B cell (primary cell): ENCODE measurements at regions not wholly inside any gene's neighbourhood (a gene's known extent, or its start where the extent isn't known, plus 50 kb on each side); places are given as distances from the start of the nearest gene placed in this dataset.

Experiments
- ATAC-seq: fragments of 200-7000 bp; cut with Tn5 transposase; one replicate; pipeline ENCODE4 v1.10.0; 2021; ENCODE audit warnings: low read depth, mild to moderate bottlenecking, moderate number of reproducible peaks, moderate library complexity
- CTCF ChIA-PET: fragments of 350-600 bp; sonication (Branson Sonifier 250); formaldehyde crosslinking; loops from one replicate; lab custom pipeline; 2021; ENCODE audit warnings: antibody characterized with exemption, inconsistent platforms; lab: Charles Lee
- POLR2A ChIA-PET: fragments of 350-600 bp; sonication (Branson Sonifier 250); formaldehyde crosslinking; loops from one replicate; lab custom pipeline; 2021; ENCODE audit warnings: antibody characterized with exemption; lab: Charles Lee
- DNase-seq: peaks from one replicate; pipeline ENCODE4 v3.0.0; 2013
- H2AFZ ChIP-seq: 2 replicates; pipeline ENCODE4 v1.6.1; 2012; ENCODE audit warnings: mild to moderate bottlenecking, low read depth, low read length; ENCODE audit not compliant: insufficient read depth, poor library complexity, severe bottlenecking
- H3K27ac ChIP-seq, 2 donors: 1 replicate in 1 of 2; 2 replicates in 1 of 2; pipeline ENCODE4 v1.5.1; 2012 to 2013; ENCODE audit warnings: low read length in 2 of 2, mild to moderate bottlenecking in 2 of 2, moderate library complexity in 1 of 2
- H3K27me3 ChIP-seq, 4 experiments: fragments of 200-600 bp in 1 of 4; sonication (generic) in 1 of 4; replicated peaks in 1 of 4; 1 replicate in 2 of 4; 2 replicates in 2 of 4; pipeline versions ENCODE4 v1.6.1 to v1.7.0; 2013 to 2016; ENCODE audit warnings: low read length in 3 of 4, mild to moderate bottlenecking in 2 of 4, mixed read lengths in 1 of 4, moderate library complexity in 1 of 4; ENCODE audit not compliant: insufficient read depth in 4 of 4, control insufficient read depth in 3 of 4; ENCODE audit errors: control extremely low read depth in 1 of 4
- H3K36me3 ChIP-seq, 2 experiments: replicated peaks in 1 of 2; 1 replicate in 1 of 2; 2 replicates in 1 of 2; pipeline versions ENCODE4 v1.6.1 to v1.7.1; 2013; ENCODE audit warnings: low read length in 1 of 2; ENCODE audit not compliant: insufficient read depth in 2 of 2, control insufficient read depth in 1 of 2; ENCODE audit errors: control extremely low read depth in 1 of 2, extremely low read depth in 1 of 2
- H3K4me1 ChIP-seq, 2 donors: fragments of 200-600 bp in 1 of 2; sonication (generic) in 1 of 2; 1 replicate in 1 of 2; 2 replicates in 1 of 2; pipeline versions ENCODE4 v1.5.1 to v1.6.1; 2013 to 2017; ENCODE audit warnings: low read length in 2 of 2; ENCODE audit not compliant: control insufficient read depth in 2 of 2, insufficient read depth in 2 of 2
- H3K4me2 ChIP-seq: replicated peaks from 2 replicates; pipeline ENCODE3; 2012; ENCODE audit warnings: mild to moderate bottlenecking, low read depth, low read length; ENCODE audit not compliant: poor library complexity, severe bottlenecking
- H3K4me3 ChIP-seq, 5 experiments: fragments of 200-600 bp in 1 of 5; sonication (generic) in 1 of 5; 1 replicate in 3 of 5; 2 replicates in 2 of 5; pipeline versions ENCODE4 v1.5.1 to v1.7.0; 2011 to 2016; ENCODE audit warnings: low read length in 4 of 5, mild to moderate bottlenecking in 4 of 5, low read depth in 2 of 5, control low read depth in 1 of 5, moderate library complexity in 1 of 5; ENCODE audit not compliant: insufficient read depth in 1 of 5; ENCODE audit errors: control extremely low read depth in 1 of 5, extremely low read depth in 1 of 5
- H3K79me2 ChIP-seq: fragments of 200-600 bp; sonication (generic); one replicate; pipeline ENCODE4 v1.6.0; 2016; ENCODE audit warnings: low read length; ENCODE audit not compliant: control insufficient read depth, insufficient read depth
- H3K9ac ChIP-seq: fragments of 200-600 bp; sonication (generic); 2 replicates; pipeline ENCODE4 v1.6.1; 2017; ENCODE audit warnings: mild to moderate bottlenecking, low read length, moderate library complexity
- H3K9me3 ChIP-seq, 3 donors: one replicate each; pipeline versions ENCODE4 v1.6.1 to v1.7.1; 2013; ENCODE audit warnings: low read length in 2 of 3; ENCODE audit not compliant: control insufficient read depth in 2 of 3, insufficient read depth in 1 of 3; ENCODE audit errors: control extremely low read depth in 1 of 3
- H4K20me1 ChIP-seq: 2 replicates; pipeline ENCODE4 v1.6.0; 2012; ENCODE audit warnings: mild to moderate bottlenecking, low read length; ENCODE audit not compliant: insufficient read depth, control insufficient read depth, poor library complexity, severe bottlenecking
- H3K27ac Mint-ChIP-seq: one replicate; pipeline ENCODE4 v1.8.0; 2021; ENCODE audit warnings: mixed read lengths
- H3K27me3 Mint-ChIP-seq: one replicate; pipeline ENCODE4 v1.8.0; 2021; ENCODE audit warnings: mixed read lengths
- H3K4me1 Mint-ChIP-seq: one replicate; pipeline ENCODE4 v1.8.0; 2021; ENCODE audit warnings: mixed read lengths
- H3K4me3 Mint-ChIP-seq: one replicate; pipeline ENCODE4 v1.8.0; 2021; ENCODE audit warnings: mixed read lengths
- H3K9me3 Mint-ChIP-seq: one replicate; pipeline ENCODE4 v1.8.0; 2022; ENCODE audit warnings: mixed read lengths; ENCODE audit not compliant: insufficient read depth
- CTCF ChIP-seq: fragments of 200-600 bp; IDR thresholded peaks from one replicate; pipeline ENCODE4 v1.8.0; 2022; ENCODE audit warnings: antibody characterized with exemption, mild to moderate bottlenecking
- EZH2 ChIP-seq: IDR thresholded peaks from 2 replicates; pipeline ENCODE4 v1.6.1; 2012; ENCODE audit warnings: borderline replicate concordance, low read depth, mild to moderate bottlenecking, moderate library complexity, low read length; ENCODE audit not compliant: insufficient read depth, poor library complexity, severe bottlenecking
- WGBS: methylation state at CpG from one replicate; pipeline ENCODE4 v1.1.5; 2013; ENCODE audit warnings: missing lambda C conversion rate; ENCODE audit not compliant: insufficient coverage; 5-methylcytosine and 5-hydroxymethylcytosine counted together
- intact Hi-C: fragments of 100-400 bp; cut with micrococcal nuclease; formaldehyde crosslinking; loops from one replicate; pipeline ENCODE4 v1.10.0; 2022

GRCh38 chr5:18111906-18112465, 477.7 kb downstream of the TAF11L14 start:
- ATAC-seq (no peak), DNase-seq (no peak)
- no peaks in the 10 kb centered on the region for H4K20me1 ChIP-seq
- Mint-ChIP-seq H3K27me3 (peaks cover 3% of the 10 kb centered on the region), H3K9me3 (no peaks in the 10 kb centered on the region), H3K27ac (no peak overlapping the region), H3K4me3 (no peak overlapping the region), H3K4me1 (no peaks in the 10 kb centered on the region)
- no peaks in the 10 kb centered on the region for H3K27me3 ChIP-seq
- POLR2A ChIA-PET: no interaction called here
- H3K4me1 ChIP-seq: no peaks in the 10 kb centered on the region
- H3K4me2 ChIP-seq: no peak overlapping the region
- H3K36me3 ChIP-seq: no peaks in the 10 kb centered on the region
- H3K9me3 ChIP-seq: no peaks in the 10 kb centered on the region
- no peak overlapping the region for H3K9ac ChIP-seq
- CTCF ChIA-PET: interaction anchor here (2.7 kb wide), 1 partner anchor 896 kb away, joined by 13 read pairs; no protein-coding TSS in a partner anchor
- H2AFZ ChIP-seq: no peak overlapping the region
- H3K79me2 ChIP-seq: no peaks in the 10 kb centered on the region
- TF ChIP-seq CTCF: no peak
- TF ChIP-seq EZH2: no peak
- no peak overlapping the region for H3K27ac ChIP-seq
- intact Hi-C loops: no loop called here
- WGBS: no CpG with 5 or more reads among the region's 5 CpGs
- no peak overlapping the region for H3K4me3 ChIP-seq

- CTCF ChIA-PET: interaction anchor here (1.1 to 2.7 kb wide), 2 partner anchors 898 to 900 kb away, joined by 3 to 13 read pairs; no protein-coding TSS in a partner anchor
- ATAC-seq (no peak), DNase-seq (no peak)
- Histone ChIP-seq H3K36me3 (no peaks in the 10 kb centered on the region), H4K20me1 (no peaks in the 10 kb centered on the region), H3K79me2 (no peaks in the 10 kb centered on the region), H3K4me3 (no peak overlapping the region), H3K4me1 (no peaks in the 10 kb centered on the region), H3K27ac (no peak overlapping the region), H2AFZ (no peak overlapping the region), H3K27me3 (no peaks in the 10 kb centered on the region), H3K4me2 (no peak overlapping the region), H3K9ac (no peak overlapping the region), H3K9me3 (no peaks in the 10 kb centered on the region)
- TF ChIP-seq CTCF (no peak), EZH2 (no peak)
- Mint-ChIP-seq H3K27me3 (peaks cover under 1% of the 10 kb centered on the region), H3K4me1 (no peaks in the 10 kb centered on the region), H3K4me3 (no peak overlapping the region), H3K27ac (no peak overlapping the region), H3K9me3 (no peaks in the 10 kb centered on the region)
- POLR2A ChIA-PET: no interaction called here
- WGBS: 100% methylated on average over 1 of the region's 3 CpGs
- intact Hi-C loops: no loop called here
These were observed 479.5 kb downstream of the TAF11L14 start for GRCh38 chr5:18113721-18114120.
